ENCODE measurements at regions not wholly inside any gene's neighbourhood (a gene's known extent, or its start where the extent isn't known, plus 50 kb on each side); places are given as distances from the start of the nearest gene placed in this dataset.

- BruUV-seq (replicated peaks): no TSS peak
Observed at GRCh38 chrX:113512700-113513395, 672.2 kb upstream of the AMOT start.

DNA sequence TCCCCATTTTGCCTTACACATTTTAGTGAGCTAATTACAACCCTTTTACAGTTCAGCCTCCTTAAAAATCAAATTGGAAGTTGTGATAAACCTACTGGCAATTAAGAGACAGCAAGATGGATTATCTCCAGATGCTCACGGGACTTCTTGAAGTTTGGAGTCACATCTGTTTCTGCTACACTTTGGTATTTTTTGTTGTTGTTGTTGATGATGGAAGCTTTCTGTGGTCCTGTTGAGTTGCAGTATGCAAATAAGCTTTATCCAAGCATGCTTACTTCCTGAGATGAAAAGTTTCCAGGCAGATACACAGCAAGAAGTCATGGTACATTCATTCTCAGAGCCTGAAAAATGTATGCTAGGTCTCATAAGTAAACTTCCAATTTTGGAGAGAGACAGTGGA is 670.0 kb upstream of the AMOT start:
- Histone ChIP-seq H3K79me2 (ENCODE audit: insufficient read depth, low read depth, low read length) (no peaks in the 10 kb centered on the region), H3K4me3 (ENCODE audit: low read depth, low read length, poor library complexity, severe bottlenecking) (no peak overlapping the region), H4K20me1 (ENCODE audit: insufficient read depth, low read length) (no peaks in the 10 kb centered on the region), H3K9me3 (ENCODE audit: low read length) (no peaks in the 10 kb centered on the region), H3K9me2 (ENCODE audit: insufficient read depth, low read length) (no peaks in the 10 kb centered on the region), H3K36me3 (ENCODE audit: insufficient read depth, low read length) (no peaks in the 10 kb centered on the region), H3K27ac (ENCODE audit: low read depth, low read length, poor library complexity, severe bottlenecking) (no peak overlapping the region), H3K4me1 (ENCODE audit: insufficient read depth, low read length, poor library complexity, severe bottlenecking) (no peaks in the 10 kb centered on the region), H2AFZ (ENCODE audit: low read length) (no peak overlapping the region), H3K4me2 (ENCODE audit: low read length) (no peak overlapping the region)
- BruUV-seq (replicated peaks): no TSS peak
- POLR2A ChIA-PET: no interaction called here
- TF ChIP-seq, protein P1, sequence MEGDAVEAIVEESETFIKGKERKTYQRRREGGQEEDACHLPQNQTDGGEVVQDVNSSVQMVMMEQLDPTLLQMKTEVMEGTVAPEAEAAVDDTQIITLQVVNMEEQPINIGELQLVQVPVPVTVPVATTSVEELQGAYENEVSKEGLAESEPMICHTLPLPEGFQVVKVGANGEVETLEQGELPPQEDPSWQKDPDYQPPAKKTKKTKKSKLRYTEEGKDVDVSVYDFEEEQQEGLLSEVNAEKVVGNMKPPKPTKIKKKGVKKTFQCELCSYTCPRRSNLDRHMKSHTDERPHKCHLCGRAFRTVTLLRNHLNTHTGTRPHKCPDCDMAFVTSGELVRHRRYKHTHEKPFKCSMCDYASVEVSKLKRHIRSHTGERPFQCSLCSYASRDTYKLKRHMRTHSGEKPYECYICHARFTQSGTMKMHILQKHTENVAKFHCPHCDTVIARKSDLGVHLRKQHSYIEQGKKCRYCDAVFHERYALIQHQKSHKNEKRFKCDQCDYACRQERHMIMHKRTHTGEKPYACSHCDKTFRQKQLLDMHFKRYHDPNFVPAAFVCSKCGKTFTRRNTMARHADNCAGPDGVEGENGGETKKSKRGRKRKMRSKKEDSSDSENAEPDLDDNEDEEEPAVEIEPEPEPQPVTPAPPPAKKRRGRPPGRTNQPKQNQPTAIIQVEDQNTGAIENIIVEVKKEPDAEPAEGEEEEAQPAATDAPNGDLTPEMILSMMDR (conservative IDR thresholded peaks at IDR 0.05; ENCODE audit: low read length): no peak
- no peak for TF ChIP-seq EZH2phosphoT487 (IDR thresholded peaks at IDR 0.05; ENCODE audit: borderline replicate concordance, low read depth, low read length)
- CTCF ChIA-PET (ENCODE audit: unreplicated experiment): no interaction called here
- no peak for DNase-seq (ENCODE audit: low spot score)
- intact Hi-C loops (cut with micrococcal nuclease; ENCODE audit: unreplicated experiment): no loop called here

More at GRCh38 chrX:113512700-113513395, 672.2 kb upstream of the AMOT start:
- Histone ChIP-seq H3K4me3 (ENCODE audit: low read depth, low read length, poor library complexity, severe bottlenecking) (no peak overlapping the region), H3K4me2 (ENCODE audit: low read length) (no peak overlapping the region), H3K36me3 (ENCODE audit: insufficient read depth, low read length) (no peaks in the 10 kb centered on the region), H3K27ac (ENCODE audit: low read depth, low read length, poor library complexity, severe bottlenecking) (no peak overlapping the region), H4K20me1 (ENCODE audit: insufficient read depth, low read length) (no peaks in the 10 kb centered on the region), H2AFZ (ENCODE audit: low read length) (no peak overlapping the region), H3K4me1 (ENCODE audit: insufficient read depth, low read length, poor library complexity, severe bottlenecking) (no peaks in the 10 kb centered on the region), H3K79me2 (ENCODE audit: insufficient read depth, low read depth, low read length) (no peaks in the 10 kb centered on the region), H3K9me3 (ENCODE audit: low read length) (no peaks in the 10 kb centered on the region), H3K9me2 (ENCODE audit: insufficient read depth, low read length) (no peaks in the 10 kb centered on the region)
- POLR2A ChIA-PET: no interaction called here
- intact Hi-C loops (cut with micrococcal nuclease; ENCODE audit: unreplicated experiment): no loop called here
- DNase-seq (ENCODE audit: low spot score): no peak
- TF ChIP-seq, protein P1 (conservative IDR thresholded peaks at IDR 0.05; ENCODE audit: low read length): no peak
- no peak for TF ChIP-seq EZH2phosphoT487 (IDR thresholded peaks at IDR 0.05; ENCODE audit: borderline replicate concordance, low read depth, low read length)
- CTCF ChIA-PET (ENCODE audit: unreplicated experiment): no interaction called here

GRCh38 chrX:113492895-113493294 is 652.3 kb upstream of the AMOT start:
- H3K27ac ChIP-seq (ENCODE audit: low read depth, low read length, poor library complexity, severe bottlenecking): no peak overlapping the region
- no peaks in the 10 kb centered on the region for H3K9me2 ChIP-seq (ENCODE audit: insufficient read depth, low read length)
- H3K36me3 ChIP-seq (ENCODE audit: insufficient read depth, low read length): no peaks in the 10 kb centered on the region
- H2AFZ ChIP-seq (ENCODE audit: low read length): no peak overlapping the region
- intact Hi-C loops (cut with micrococcal nuclease; ENCODE audit: unreplicated experiment): no loop called here
- POLR2A ChIA-PET: no interaction called here
- H3K4me1 ChIP-seq (ENCODE audit: insufficient read depth, low read length, poor library complexity, severe bottlenecking): no peaks in the 10 kb centered on the region
- CTCF ChIA-PET (ENCODE audit: unreplicated experiment): no interaction called here
- H3K9me3 ChIP-seq (ENCODE audit: low read length): no peaks in the 10 kb centered on the region
- no peaks in the 10 kb centered on the region for H4K20me1 ChIP-seq (ENCODE audit: insufficient read depth, low read length)
- H3K79me2 ChIP-seq (ENCODE audit: insufficient read depth, low read depth, low read length): no peaks in the 10 kb centered on the region
- TF ChIP-seq, protein P1 (conservative IDR thresholded peaks at IDR 0.05; ENCODE audit: low read length): no peak
- no peak for TF ChIP-seq EZH2phosphoT487 (IDR thresholded peaks at IDR 0.05; ENCODE audit: borderline replicate concordance, low read depth, low read length)
- H3K4me3 ChIP-seq (ENCODE audit: low read depth, low read length, poor library complexity, severe bottlenecking): no peak overlapping the region
- BruUV-seq (replicated peaks): no TSS peak
- H3K4me2 ChIP-seq (ENCODE audit: low read length): no peak overlapping the region
- no peak for DNase-seq (ENCODE audit: low spot score)

Measured in OCI-LY7 (cell line).